Stimulated activated naive CD4-positive, alpha-beta T cell treated with Interleukin-2 at 50 U/mL for 16 hours (primary cell): ENCODE measurements at regions not wholly inside any gene's neighbourhood (a gene's known extent, or its start where the extent isn't known, plus 50 kb on each side); places are given as distances from the start of the nearest gene placed in this dataset.
"Not testable (repeated sequence)": the region's sequence is repeated elsewhere in the genome, so short reads cannot be mapped to it uniquely, and the experiment has no call there.

Source experiments
- DNase-seq: peaks from one replicate; lab custom pipeline; 2025; lab: John Stamatoyannopoulos, UW

GRCh38 chr9:29160763-29161353 lies 1587.6 kb upstream of the C9orf72 start:
- DNase-seq: no peak

- no peak for DNase-seq
Measured at GRCh38 chr9:29174136-29174535, 1600.9 kb upstream of the C9orf72 start.

GRCh38 chr9:29176231-29176630 lies 1603.0 kb upstream of the C9orf72 start:
- no peak for DNase-seq

- DNase-seq: no peak
Measured at GRCh38 chr9:29176786-29177185, 1603.5 kb upstream of the C9orf72 start.

GRCh38 chr9:29183971-29184370 lies 1610.7 kb upstream of the C9orf72 start:
- DNase-seq: no peak

GRCh38 chr9:29188771-29189170 lies 1615.5 kb upstream of the C9orf72 start:
- not testable (repeated sequence) for DNase-seq

- DNase-seq: not testable (repeated sequence)
Measured at GRCh38 chr9:29189221-29189620, 1615.9 kb upstream of the C9orf72 start.

GRCh38 chr9:29198861-29199260 lies 1625.6 kb upstream of the C9orf72 start:
- DNase-seq: no peak

- no peak for DNase-seq
Measured at GRCh38 chr9:29199975-29200374, 1626.7 kb upstream of the C9orf72 start.

GRCh38 chr9:29200650-29201049 lies 1627.4 kb upstream of the C9orf72 start:
- no peak for DNase-seq

GRCh38 chr9:29203244-29203930 lies 1630.1 kb upstream of the C9orf72 start:
- no peak for DNase-seq

GRCh38 chr9:29208670-29209069 lies 1635.4 kb upstream of the C9orf72 start:
- no peak for DNase-seq

- DNase-seq: no peak
Measured at GRCh38 chr9:29209748-29210291, 1636.5 kb upstream of the C9orf72 start.

- DNase-seq: no peak
Measured at GRCh38 chr9:29211003-29211579, 1637.8 kb upstream of the C9orf72 start.

GRCh38 chr9:29211580-29212396 lies 1638.5 kb upstream of the C9orf72 start:
- no peak for DNase-seq

GRCh38 chr9:29212397-29213387 lies 1639.4 kb upstream of the C9orf72 start:
- DNase-seq: no peak

GRCh38 chr9:29213417-29214153 lies 1640.3 kb upstream of the C9orf72 start, which contains the start of gene LINGO2:
TSS of gene LINGO2 (minus strand) at chr9:29213601.
- no peak for DNase-seq

GRCh38 chr9:29214154-29214689 lies 1640.9 kb upstream of the C9orf72 start:
- DNase-seq: no peak

- no peak for DNase-seq
Measured at GRCh38 chr9:29214690-29215253, 1641.5 kb upstream of the C9orf72 start.

- DNase-seq: no peak
Measured at GRCh38 chr9:29217966-29218365, 1644.7 kb upstream of the C9orf72 start.
